Nephron (organoid): ENCODE measurements at regions not wholly inside any gene's neighbourhood (a gene's known extent, or its start where the extent isn't known, plus 50 kb on each side); places are given as distances from the start of the nearest gene placed in this dataset.

Experiments used
- H3K27ac Mint-ChIP-seq, 3 experiments: 2 replicates each; pipeline ENCODE4 v1.8.0; 2020; ENCODE audit warnings: mixed read lengths in 3 of 3, mild to moderate bottlenecking in 2 of 3, moderate library complexity in 1 of 3
- H3K27me3 Mint-ChIP-seq: 2 replicates; pipeline ENCODE4 v1.8.0; 2021; ENCODE audit warnings: low read depth, mild to moderate bottlenecking, moderate library complexity, mixed read lengths
- H3K36me3 Mint-ChIP-seq: 2 replicates; pipeline ENCODE4 v1.8.0; 2020; ENCODE audit warnings: low read depth, mixed read lengths
- H3K4me1 Mint-ChIP-seq: 2 replicates; pipeline ENCODE4 v1.8.0; 2020; ENCODE audit warnings: mixed read lengths
- H3K4me3 Mint-ChIP-seq, 3 experiments: 2 replicates each; pipeline ENCODE4 v1.8.0; 2020; ENCODE audit warnings: mild to moderate bottlenecking in 3 of 3, mixed read lengths in 3 of 3, moderate library complexity in 2 of 3
- H3K9me3 Mint-ChIP-seq: 2 replicates; pipeline ENCODE4 v1.8.0; 2020; ENCODE audit warnings: mixed read lengths
- CTCF ChIP-seq, 3 experiments: fragments of 200-600 bp; sonication (generic); IDR thresholded peaks; one replicate each; pipeline ENCODE4 v1.5.0; 2021; ENCODE audit warnings: antibody characterized with exemption in 3 of 3; ENCODE audit not compliant: unreplicated experiment in 3 of 3

- H3K27ac Mint-ChIP-seq, result no peak overlapping the region
- no peaks in the 10 kb centered on the region for H3K9me3 Mint-ChIP-seq
- peaks cover 33% of the 10 kb centered on the region for H3K4me1 Mint-ChIP-seq
- no peak for TF ChIP-seq CTCF (IDR thresholded peaks at IDR 0.05; ENCODE audit: unreplicated experiment in 3 of 3)
- no peaks in the 10 kb centered on the region for H3K36me3 Mint-ChIP-seq
- H3K27me3 Mint-ChIP-seq, result peaks cover 45% of the 10 kb centered on the region
- H3K4me3 Mint-ChIP-seq, result no peak overlapping the region
Observed at GRCh38 chr2:236689981-236690380, 120.4 kb downstream of the ACKR3 start.

- Mint-ChIP-seq H3K27ac (no peak overlapping the region), H3K27me3 (peaks cover 51% of the 10 kb centered on the region), H3K4me3 (no peak overlapping the region), H3K36me3 (no peaks in the 10 kb centered on the region), H3K9me3 (no peaks in the 10 kb centered on the region), H3K4me1 (peaks cover 33% of the 10 kb centered on the region)
- TF ChIP-seq CTCF (IDR thresholded peaks at IDR 0.05; ENCODE audit: unreplicated experiment in 3 of 3), result no peak
Observed at GRCh38 chr2:236690726-236691125, 121.1 kb downstream of the ACKR3 start.

GRCh38 chr2:236691799-236692167 is 122.2 kb downstream of the ACKR3 start:
- Mint-ChIP-seq H3K27ac (no peak overlapping the region), H3K27me3 (peaks cover 54% of the 10 kb centered on the region), H3K4me3 (no peak overlapping the region), H3K36me3 (no peaks in the 10 kb centered on the region), H3K9me3 (no peaks in the 10 kb centered on the region), H3K4me1 (peaks cover 27% of the 10 kb centered on the region)
- TF ChIP-seq CTCF (IDR thresholded peaks at IDR 0.05; ENCODE audit: unreplicated experiment in 3 of 3), result no peak

- Mint-ChIP-seq H3K36me3 (no peaks in the 10 kb centered on the region), H3K9me3 (no peaks in the 10 kb centered on the region), H3K4me3 (no peak overlapping the region), H3K4me1 (peaks cover 23% of the 10 kb centered on the region), H3K27ac (no peak overlapping the region), H3K27me3 (peaks cover 50% of the 10 kb centered on the region)
- TF ChIP-seq CTCF (IDR thresholded peaks at IDR 0.05; ENCODE audit: unreplicated experiment in 3 of 3), result no peak
Observed at GRCh38 chr2:236692937-236693336, 123.3 kb downstream of the ACKR3 start.

GRCh38 chr2:236693531-236693930 is 123.9 kb downstream of the ACKR3 start:
- Mint-ChIP-seq H3K9me3 (no peaks in the 10 kb centered on the region), H3K4me1 (peaks cover 20% of the 10 kb centered on the region), H3K27me3 (peaks cover 49% of the 10 kb centered on the region), H3K27ac (no peak overlapping the region), H3K36me3 (no peaks in the 10 kb centered on the region), H3K4me3 (no peak overlapping the region)
- no peak for TF ChIP-seq CTCF (IDR thresholded peaks at IDR 0.05; ENCODE audit: unreplicated experiment in 3 of 3)

GRCh38 chr2:236694146-236694888 is 124.7 kb downstream of the ACKR3 start:
- no peaks in the 10 kb centered on the region for H3K9me3 Mint-ChIP-seq
- no peaks in the 10 kb centered on the region for H3K36me3 Mint-ChIP-seq
- no peak overlapping the region for H3K27ac Mint-ChIP-seq
- H3K4me1 Mint-ChIP-seq, result peaks cover 16% of the 10 kb centered on the region
- no peak overlapping the region for H3K4me3 Mint-ChIP-seq
- TF ChIP-seq CTCF (IDR thresholded peaks at IDR 0.05; ENCODE audit: unreplicated experiment in 3 of 3), result no peak
- H3K27me3 Mint-ChIP-seq, result peaks cover 43% of the 10 kb centered on the region
